Immature natural killer cell (primary cell): ENCODE measurements at regions not wholly inside any gene's neighbourhood (a gene's known extent, or its start where the extent isn't known, plus 50 kb on each side); places are given as distances from the start of the nearest gene placed in this dataset.

Experiments
- DNase-seq, 3 donors: peaks; one replicate each; pipeline ENCODE4 v3.0.0; 2022; ENCODE audit warnings: mixed read lengths in 1 of 3
- H3K27ac Mint-ChIP-seq, 6 donors: one replicate each; pipeline ENCODE4 v1.8.0; 2020; ENCODE audit warnings: mixed read lengths in 6 of 6, mild to moderate bottlenecking in 5 of 6, inconsistent platforms in 4 of 6, moderate library complexity in 3 of 6
- H3K27me3 Mint-ChIP-seq, 3 donors: one replicate each; pipeline ENCODE4 v1.8.0; 2020 to 2021; ENCODE audit warnings: low read depth in 3 of 3, mild to moderate bottlenecking in 3 of 3, mixed read lengths in 3 of 3, moderate library complexity in 3 of 3, inconsistent platforms in 1 of 3
- H3K36me3 Mint-ChIP-seq, 3 donors: one replicate each; pipeline ENCODE4 v1.8.0; 2020; ENCODE audit warnings: mixed read lengths in 3 of 3, inconsistent platforms in 2 of 3, mild to moderate bottlenecking in 2 of 3
- H3K4me1 Mint-ChIP-seq, 2 donors: one replicate each; pipeline ENCODE4 v1.8.0; 2020; ENCODE audit warnings: inconsistent platforms in 2 of 2, mild to moderate bottlenecking in 2 of 2, mixed read lengths in 2 of 2, moderate library complexity in 1 of 2
- H3K4me3 Mint-ChIP-seq, 5 donors: one replicate each; pipeline ENCODE4 v1.8.0; 2020; ENCODE audit warnings: mild to moderate bottlenecking in 5 of 5, mixed read lengths in 5 of 5, inconsistent platforms in 3 of 5, moderate library complexity in 3 of 5
- H3K9me3 Mint-ChIP-seq, 6 donors: one replicate each; pipeline ENCODE4 v1.8.0; 2020; ENCODE audit warnings: mild to moderate bottlenecking in 6 of 6, mixed read lengths in 6 of 6, inconsistent platforms in 4 of 6, moderate library complexity in 3 of 6

DNA sequence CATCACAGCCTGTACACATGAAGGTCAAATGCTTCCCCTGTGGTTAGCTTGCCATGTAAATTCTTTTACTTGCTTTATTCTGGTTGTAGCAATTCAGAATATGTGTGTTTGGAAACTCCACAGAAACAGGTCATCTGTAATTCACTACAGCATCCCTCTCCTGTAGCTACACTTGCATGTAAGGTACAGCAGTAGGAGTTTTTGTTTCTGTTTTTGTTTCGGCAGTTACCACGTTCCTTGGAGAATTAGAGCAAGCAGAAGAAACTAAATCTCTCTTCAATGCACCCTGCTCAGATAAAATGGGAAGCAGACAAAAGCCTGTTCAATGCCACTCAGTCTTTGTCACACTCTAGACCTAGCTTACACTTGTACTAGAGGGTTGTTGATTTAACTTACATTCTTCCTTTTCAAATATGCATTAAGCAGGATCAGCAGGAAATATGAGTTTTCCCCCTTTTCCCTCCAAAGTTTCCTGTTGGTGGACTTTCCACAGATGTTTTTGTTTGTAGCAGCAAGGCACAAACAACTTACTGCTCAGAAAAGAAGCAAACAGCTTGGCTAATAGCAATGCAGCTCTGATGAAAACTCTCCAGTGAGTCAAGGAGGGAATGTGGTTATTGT is 80.9 kb downstream of the YIPF5 start:
- Mint-ChIP-seq H3K4me1 (peaks cover 4 to 10% of the 10 kb centered on the region in 2 donors), H3K9me3 (no peaks in the 10 kb centered on the region), H3K36me3 (no peaks in the 10 kb centered on the region), H3K4me3 (no peak overlapping the region), H3K27me3 (peaks cover 0 to 2% (median 2%) of the 10 kb centered on the region in 3 donors), H3K27ac (no peak overlapping the region)
- DNase-seq = no peak

GRCh38 chr5:144092508-144092907 is 78.0 kb downstream of the YIPF5 start:
- DNase-seq = no peak
- Mint-ChIP-seq H3K36me3 (no peaks in the 10 kb centered on the region), H3K4me1 (peaks cover 4 to 10% of the 10 kb centered on the region in 2 donors), H3K27ac (no peak overlapping the region), H3K27me3 (peaks cover 0 to 6% (median 2%) of the 10 kb centered on the region in 3 donors), H3K9me3 (no peaks in the 10 kb centered on the region), H3K4me3 (no peak overlapping the region)

- Mint-ChIP-seq H3K36me3 (no peaks in the 10 kb centered on the region), H3K9me3 (no peaks in the 10 kb centered on the region), H3K4me1 (peaks cover 4 to 10% of the 10 kb centered on the region in 2 donors), H3K27ac (no peak overlapping the region), H3K4me3 (no peak overlapping the region), H3K27me3 (peaks cover 2 to 7% (median 2%) of the 10 kb centered on the region in 3 donors)
- no peak for DNase-seq
Observed at GRCh38 chr5:144093400-144093799, 77.1 kb downstream of the YIPF5 start.

DNA sequence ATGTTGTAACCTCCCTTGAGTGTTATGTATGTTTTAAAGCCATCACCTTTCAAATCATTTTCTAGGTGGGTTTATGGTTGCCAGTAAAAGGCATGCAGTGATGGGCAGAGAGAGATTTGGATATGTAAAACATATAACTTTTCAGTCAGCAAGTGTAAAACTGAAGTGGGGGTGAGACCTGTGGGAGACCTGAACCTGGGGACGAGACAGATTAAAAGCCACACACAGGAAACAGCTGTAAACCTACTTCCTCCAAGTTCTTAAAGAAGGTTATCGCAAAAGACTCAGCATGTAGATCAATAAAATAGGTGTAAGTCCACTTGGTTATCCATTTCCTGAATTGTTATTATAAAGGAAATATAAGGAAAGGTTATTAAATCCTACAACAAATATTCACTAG is 76.6 kb downstream of the YIPF5 start:
- Mint-ChIP-seq H3K4me1 (peaks cover 4 to 10% of the 10 kb centered on the region in 2 donors), H3K9me3 (no peaks in the 10 kb centered on the region), H3K4me3 (no peak overlapping the region), H3K36me3 (no peaks in the 10 kb centered on the region), H3K27ac (peak overlapping the region in 1 of 6 donors; percentile 22), H3K27me3 (peaks cover 2 to 7% (median 2%) of the 10 kb centered on the region in 3 donors)
- no peak for DNase-seq

DNA sequence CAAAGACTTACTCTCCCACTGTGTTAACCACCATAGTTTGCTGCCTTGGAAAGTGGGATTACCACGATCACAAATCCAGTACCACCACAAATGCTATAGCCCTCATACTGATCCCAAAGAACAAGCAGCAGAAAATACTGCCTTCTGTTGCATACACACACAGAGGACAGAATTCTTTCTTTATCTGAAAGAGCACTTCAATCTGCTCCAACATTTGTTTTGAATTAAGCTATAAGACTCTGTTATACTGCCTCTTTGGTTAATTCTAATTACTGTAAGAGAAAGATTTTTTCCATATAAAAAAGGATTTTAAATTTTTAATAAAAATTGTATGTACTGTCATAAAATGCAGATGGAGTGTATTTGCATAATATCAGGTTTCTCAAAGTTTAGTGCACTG is 69.8 kb downstream of the YIPF5 start:
- Mint-ChIP-seq H3K36me3 (no peaks in the 10 kb centered on the region), H3K27ac (no peak overlapping the region), H3K4me1 (no peaks in the 10 kb centered on the region), H3K27me3 (peaks cover 0 to 15% (median 2%) of the 10 kb centered on the region in 3 donors), H3K9me3 (no peaks in the 10 kb centered on the region), H3K4me3 (no peak overlapping the region)
- DNase-seq = no peak

GRCh38 chr5:144101616-144102015 is 68.8 kb downstream of the YIPF5 start:
- H3K4me1 Mint-ChIP-seq = no peaks in the 10 kb centered on the region

DNA sequence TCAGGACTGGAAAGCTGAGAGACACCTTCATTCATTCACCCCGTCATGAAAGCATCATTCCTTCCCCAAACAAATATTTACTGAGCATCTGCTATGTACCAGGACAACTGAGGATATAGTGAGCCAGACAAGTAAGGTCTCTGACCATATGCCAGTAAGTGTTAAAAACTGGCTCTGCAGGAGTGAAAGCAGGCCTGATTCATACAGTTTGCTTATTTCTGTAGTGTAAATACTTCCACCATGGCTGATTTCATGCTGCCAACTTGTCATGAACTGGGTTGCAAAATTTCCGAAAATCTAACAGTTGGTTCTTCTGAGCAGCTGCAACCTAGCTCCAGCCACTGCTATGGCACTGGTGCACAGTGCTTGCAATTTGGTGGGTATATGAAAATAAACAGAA is 68.1 kb downstream of the YIPF5 start:
- DNase-seq = no peak
- Mint-ChIP-seq H3K27ac (no peak overlapping the region), H3K27me3 (peaks cover 0 to 13% (median 6%) of the 10 kb centered on the region in 3 donors), H3K4me1 (no peaks in the 10 kb centered on the region), H3K36me3 (no peaks in the 10 kb centered on the region), H3K4me3 (no peak overlapping the region), H3K9me3 (no peaks in the 10 kb centered on the region)

More at GRCh38 chr5:144101616-144102015, 68.8 kb downstream of the YIPF5 start:
- Mint-ChIP-seq H3K27ac (no peak overlapping the region), H3K9me3 (no peaks in the 10 kb centered on the region), H3K4me3 (no peak overlapping the region), H3K27me3 (peaks cover 0 to 15% (median 4%) of the 10 kb centered on the region in 3 donors), H3K36me3 (no peaks in the 10 kb centered on the region)
- no peak for DNase-seq

GRCh38 chr5:144102979-144103378 is 67.5 kb downstream of the YIPF5 start:
- Mint-ChIP-seq H3K9me3 (no peaks in the 10 kb centered on the region), H3K4me3 (no peak overlapping the region), H3K4me1 (no peaks in the 10 kb centered on the region), H3K27me3 (peaks cover 0 to 11% (median 5%) of the 10 kb centered on the region in 3 donors), H3K27ac (no peak overlapping the region), H3K36me3 (no peaks in the 10 kb centered on the region)
- DNase-seq = no peak

DNA sequence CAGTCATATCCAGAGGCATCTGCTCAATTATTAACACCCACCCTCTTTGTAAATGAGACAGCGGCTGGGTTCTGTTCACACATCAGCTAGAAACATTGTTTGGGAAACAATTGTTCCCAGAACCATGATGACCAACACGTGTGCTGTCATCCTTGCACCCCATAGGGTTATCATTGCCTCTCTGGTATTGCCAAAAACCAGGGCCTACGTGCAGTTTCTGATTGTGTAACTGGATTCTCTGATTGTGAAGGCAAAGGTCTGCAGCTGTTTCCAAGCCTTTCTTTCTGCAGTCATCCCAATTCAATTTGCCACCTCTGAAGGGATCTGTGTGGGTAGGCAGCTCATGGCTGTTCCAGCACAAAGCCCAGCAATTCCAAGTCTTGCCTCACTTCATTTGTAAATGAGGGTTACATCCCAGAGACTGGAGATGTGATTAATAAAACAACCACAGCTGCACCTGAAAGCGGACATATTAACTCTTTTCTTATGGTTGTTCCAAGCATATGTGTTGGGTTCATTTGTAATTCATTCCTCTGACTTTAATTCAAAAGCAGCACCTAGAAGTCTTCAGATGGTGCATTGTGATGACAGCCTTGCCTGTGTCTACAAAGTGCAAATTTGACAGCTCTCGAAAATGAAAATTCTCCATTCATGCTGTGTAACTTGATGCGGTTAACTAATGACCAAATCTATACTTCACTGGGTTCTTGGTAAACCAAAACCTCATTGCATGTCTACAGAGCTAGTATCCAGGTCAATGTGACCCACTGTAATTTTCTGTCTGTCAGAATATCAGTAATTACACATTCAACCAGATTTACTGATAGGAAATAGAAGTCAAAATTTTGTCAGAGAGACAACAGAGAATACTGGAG is 66.6 kb downstream of the YIPF5 start:
- Mint-ChIP-seq H3K27ac (no peak overlapping the region), H3K27me3 (peaks cover 0 to 11% (median 5%) of the 10 kb centered on the region in 3 donors), H3K36me3 (no peaks in the 10 kb centered on the region), H3K4me1 (no peaks in the 10 kb centered on the region), H3K9me3 (no peaks in the 10 kb centered on the region), H3K4me3 (no peak overlapping the region)
- no peak for DNase-seq

DNA sequence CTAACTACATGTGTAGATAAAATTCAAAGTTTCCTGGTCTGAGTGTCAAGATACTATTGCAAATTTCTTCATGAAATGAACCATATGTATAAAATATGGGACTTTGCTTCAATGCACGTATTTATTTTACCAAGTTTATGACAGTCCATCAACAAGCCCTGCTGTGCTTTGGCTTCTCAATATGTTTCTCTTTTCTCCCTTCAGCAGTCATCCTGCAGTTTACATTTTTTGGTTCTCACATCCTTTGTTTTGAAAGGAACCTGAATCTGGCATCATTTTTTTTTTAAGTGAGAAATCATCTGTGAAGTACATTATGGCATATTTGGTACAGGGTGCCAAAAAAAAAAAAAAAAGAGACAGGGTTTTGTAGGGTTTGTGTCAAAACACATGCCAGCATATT is 65.1 kb downstream of the YIPF5 start:
- H3K27ac Mint-ChIP-seq = no peak overlapping the region
- DNase-seq = no peak
- no peaks in the 10 kb centered on the region for H3K36me3 Mint-ChIP-seq
- peaks cover 0 to 13% (median 5%) of the 10 kb centered on the region in 3 donors for H3K27me3 Mint-ChIP-seq
- H3K4me1 Mint-ChIP-seq = no peaks in the 10 kb centered on the region
- no peak overlapping the region for H3K4me3 Mint-ChIP-seq
- H3K9me3 Mint-ChIP-seq = no peaks in the 10 kb centered on the region

- Mint-ChIP-seq H3K4me3 (no peak overlapping the region), H3K4me1 (no peaks in the 10 kb centered on the region), H3K27me3 (peaks cover 6 to 17% (median 8%) of the 10 kb centered on the region in 3 donors), H3K27ac (no peak overlapping the region), H3K9me3 (peaks cover 0 to 2% (median 0%) of the 10 kb centered on the region in 6 donors), H3K36me3 (no peaks in the 10 kb centered on the region)
- no peak for DNase-seq
Observed at GRCh38 chr5:144108131-144108530, 62.3 kb downstream of the YIPF5 start.
